ENCODE measurements at regions not wholly inside any gene's neighbourhood (a gene's known extent, or its start where the extent isn't known, plus 50 kb on each side); places are given as distances from the start of the nearest gene placed in this dataset.

DNA sequence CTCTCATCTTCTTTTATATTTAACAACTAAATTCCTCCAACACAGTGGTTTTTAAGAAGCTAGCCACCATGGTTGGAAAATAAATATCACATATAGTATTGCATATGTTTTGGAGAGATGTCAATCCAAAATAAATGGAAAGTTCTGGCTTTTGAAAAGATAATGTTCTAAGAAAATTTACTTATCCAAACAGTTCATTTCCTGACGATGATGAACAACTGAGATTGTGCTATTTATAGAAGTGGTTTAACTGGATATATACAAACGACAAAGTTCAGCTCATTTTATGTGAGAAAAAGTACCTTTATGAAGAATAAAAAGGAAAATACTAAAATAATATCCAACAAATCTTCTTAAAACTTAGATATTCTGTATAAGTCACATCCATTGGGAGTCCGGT is 174.7 kb downstream of the MZT1 start:
- TF ChIP-seq, protein P1, sequence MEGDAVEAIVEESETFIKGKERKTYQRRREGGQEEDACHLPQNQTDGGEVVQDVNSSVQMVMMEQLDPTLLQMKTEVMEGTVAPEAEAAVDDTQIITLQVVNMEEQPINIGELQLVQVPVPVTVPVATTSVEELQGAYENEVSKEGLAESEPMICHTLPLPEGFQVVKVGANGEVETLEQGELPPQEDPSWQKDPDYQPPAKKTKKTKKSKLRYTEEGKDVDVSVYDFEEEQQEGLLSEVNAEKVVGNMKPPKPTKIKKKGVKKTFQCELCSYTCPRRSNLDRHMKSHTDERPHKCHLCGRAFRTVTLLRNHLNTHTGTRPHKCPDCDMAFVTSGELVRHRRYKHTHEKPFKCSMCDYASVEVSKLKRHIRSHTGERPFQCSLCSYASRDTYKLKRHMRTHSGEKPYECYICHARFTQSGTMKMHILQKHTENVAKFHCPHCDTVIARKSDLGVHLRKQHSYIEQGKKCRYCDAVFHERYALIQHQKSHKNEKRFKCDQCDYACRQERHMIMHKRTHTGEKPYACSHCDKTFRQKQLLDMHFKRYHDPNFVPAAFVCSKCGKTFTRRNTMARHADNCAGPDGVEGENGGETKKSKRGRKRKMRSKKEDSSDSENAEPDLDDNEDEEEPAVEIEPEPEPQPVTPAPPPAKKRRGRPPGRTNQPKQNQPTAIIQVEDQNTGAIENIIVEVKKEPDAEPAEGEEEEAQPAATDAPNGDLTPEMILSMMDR (IDR thresholded peaks at IDR 0.05; ENCODE audit: poor library complexity, severe bottlenecking) = no peak
- TF ChIP-seq MXI1 (conservative IDR thresholded peaks at IDR 0.05; ENCODE audit: poor library complexity, severe bottlenecking) = no peak
- TF ChIP-seq RAD21 (conservative IDR thresholded peaks at IDR 0.05) = no peak

Measured in neural cell (in vitro differentiated cells).